Left forelimb (tissue), 1 donor: ENCODE measurements at regions not wholly inside any gene's neighbourhood (a gene's known extent, or its start where the extent isn't known, plus 50 kb on each side); places are given as distances from the start of the nearest gene placed in this dataset.

Experiments
- DNase-seq: peaks from one replicate; pipeline ENCODE4 v3.0.0-alpha.2; 2018; ENCODE audit warnings: low spot score

- no peak for DNase-seq
Observed at GRCh38 chr9:7298123-7298522, 501.5 kb downstream of the DMAC1 start.

GRCh38 chr9:7297521-7297920 is 502.1 kb downstream of the DMAC1 start:
- no peak for DNase-seq

- DNase-seq: no peak
Observed at GRCh38 chr9:7293091-7293490, 506.5 kb downstream of the DMAC1 start.

GRCh38 chr9:7289773-7290172 is 509.8 kb downstream of the DMAC1 start:
- DNase-seq: no peak

GRCh38 chr9:7287986-7288385 is 511.6 kb downstream of the DMAC1 start:
- no peak for DNase-seq

- DNase-seq: no peak
Observed at GRCh38 chr9:7287065-7287464, 512.5 kb downstream of the DMAC1 start.

- no peak for DNase-seq
Observed at GRCh38 chr9:7286101-7286500, 513.5 kb downstream of the DMAC1 start.

GRCh38 chr9:7285199-7285598 is 514.4 kb downstream of the DMAC1 start:
- no peak for DNase-seq

GRCh38 chr9:7284517-7284916 is 515.1 kb downstream of the DMAC1 start:
- no peak for DNase-seq

GRCh38 chr9:7284117-7284516 is 515.5 kb downstream of the DMAC1 start:
- no peak for DNase-seq

- no peak for DNase-seq
Observed at GRCh38 chr9:7273575-7273974, 515.8 kb downstream of the KDM4C start.

- no peak for DNase-seq
Observed at GRCh38 chr9:7266911-7267595, 509.3 kb downstream of the KDM4C start.

- DNase-seq: no peak
Observed at GRCh38 chr9:7265181-7265580, 507.4 kb downstream of the KDM4C start.

- DNase-seq: no peak
Observed at GRCh38 chr9:7259544-7260241, 501.9 kb downstream of the KDM4C start.

- DNase-seq: no peak
Observed at GRCh38 chr9:7258688-7259396, 501.1 kb downstream of the KDM4C start.

- no peak for DNase-seq
Observed at GRCh38 chr9:7246917-7247522, 489.2 kb downstream of the KDM4C start.

GRCh38 chr9:7245976-7246580 is 488.3 kb downstream of the KDM4C start:
- no peak for DNase-seq

GRCh38 chr9:7243838-7244237 is 486.1 kb downstream of the KDM4C start:
- no peak for DNase-seq

GRCh38 chr9:7242126-7242525 is 484.4 kb downstream of the KDM4C start:
- DNase-seq: no peak

- no peak for DNase-seq
Observed at GRCh38 chr9:7241694-7242093, 483.9 kb downstream of the KDM4C start.

- DNase-seq: no peak
Observed at GRCh38 chr9:7240569-7241311, 483.0 kb downstream of the KDM4C start.

GRCh38 chr9:7239708-7240107 is 481.9 kb downstream of the KDM4C start:
- no peak for DNase-seq
